Nephron progenitor cell (in vitro differentiated cells): ENCODE measurements at regions not wholly inside any gene's neighbourhood (a gene's known extent, or its start where the extent isn't known, plus 50 kb on each side); places are given as distances from the start of the nearest gene placed in this dataset.
A peak's percentile ranks its signal among the peaks of the same experiment; 100 is the strongest.

Experiments
- DNase-seq: peaks from one replicate; pipeline ENCODE4 v3.0.0; 2021
- H3K27ac Mint-ChIP-seq: 2 replicates; pipeline ENCODE4 v1.8.0; 2021; ENCODE audit warnings: mild to moderate bottlenecking, moderate library complexity, mixed read lengths
- H3K27me3 Mint-ChIP-seq: 2 replicates; pipeline ENCODE4 v1.8.0; 2021; ENCODE audit warnings: mild to moderate bottlenecking, low read depth, mixed read lengths; ENCODE audit not compliant: poor library complexity
- H3K36me3 Mint-ChIP-seq: 2 replicates; pipeline ENCODE4 v1.8.0; 2021; ENCODE audit warnings: low read depth, mixed read lengths
- H3K4me1 Mint-ChIP-seq: 2 replicates; pipeline ENCODE4 v1.8.0; 2021; ENCODE audit warnings: mixed read lengths
- H3K4me3 Mint-ChIP-seq: 2 replicates; pipeline ENCODE4 v1.8.0; 2021; ENCODE audit warnings: mild to moderate bottlenecking, moderate library complexity, mixed read lengths
- H3K9me3 Mint-ChIP-seq: 2 replicates; pipeline ENCODE4 v1.8.0; 2021; ENCODE audit warnings: mild to moderate bottlenecking, moderate library complexity, mixed read lengths
- TF ChIP-seq, protein P1 (sequence below): fragments of 200-600 bp; sonication (generic); IDR thresholded peaks from 2 replicates; pipeline ENCODE4 v1.5.0; 2021; ENCODE audit warnings: antibody characterized with exemption

DNA sequence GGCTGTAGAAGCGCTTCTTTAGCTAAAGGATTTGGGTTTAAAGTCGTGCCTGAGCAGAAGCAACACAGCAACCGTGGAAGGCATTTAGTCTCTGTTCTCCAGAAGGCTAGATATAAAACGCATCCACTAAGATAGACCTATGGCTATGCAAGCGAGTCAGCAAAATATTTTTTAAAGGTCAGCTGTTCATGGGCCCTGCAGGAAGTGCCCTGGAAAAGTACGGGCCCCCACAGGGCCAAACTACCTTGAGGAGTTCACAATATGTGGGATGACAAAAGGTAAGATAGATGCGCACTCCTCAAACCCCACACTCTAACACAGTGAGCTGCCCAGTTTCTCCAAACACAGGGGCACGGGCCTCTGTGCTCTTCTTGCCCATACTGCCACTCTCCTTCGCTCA, 261.6 kb downstream of the VPS13C start:
- Mint-ChIP-seq H3K4me1 (no peaks in the 10 kb centered on the region), H3K27me3 (peaks cover 3% of the 10 kb centered on the region), H3K9me3 (peaks cover 3% of the 10 kb centered on the region), H3K4me3 (no peak overlapping the region), H3K27ac (no peak overlapping the region), H3K36me3 (no peaks in the 10 kb centered on the region)
- no peak for DNase-seq
- TF ChIP-seq, protein P1, sequence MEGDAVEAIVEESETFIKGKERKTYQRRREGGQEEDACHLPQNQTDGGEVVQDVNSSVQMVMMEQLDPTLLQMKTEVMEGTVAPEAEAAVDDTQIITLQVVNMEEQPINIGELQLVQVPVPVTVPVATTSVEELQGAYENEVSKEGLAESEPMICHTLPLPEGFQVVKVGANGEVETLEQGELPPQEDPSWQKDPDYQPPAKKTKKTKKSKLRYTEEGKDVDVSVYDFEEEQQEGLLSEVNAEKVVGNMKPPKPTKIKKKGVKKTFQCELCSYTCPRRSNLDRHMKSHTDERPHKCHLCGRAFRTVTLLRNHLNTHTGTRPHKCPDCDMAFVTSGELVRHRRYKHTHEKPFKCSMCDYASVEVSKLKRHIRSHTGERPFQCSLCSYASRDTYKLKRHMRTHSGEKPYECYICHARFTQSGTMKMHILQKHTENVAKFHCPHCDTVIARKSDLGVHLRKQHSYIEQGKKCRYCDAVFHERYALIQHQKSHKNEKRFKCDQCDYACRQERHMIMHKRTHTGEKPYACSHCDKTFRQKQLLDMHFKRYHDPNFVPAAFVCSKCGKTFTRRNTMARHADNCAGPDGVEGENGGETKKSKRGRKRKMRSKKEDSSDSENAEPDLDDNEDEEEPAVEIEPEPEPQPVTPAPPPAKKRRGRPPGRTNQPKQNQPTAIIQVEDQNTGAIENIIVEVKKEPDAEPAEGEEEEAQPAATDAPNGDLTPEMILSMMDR: no peak

DNA sequence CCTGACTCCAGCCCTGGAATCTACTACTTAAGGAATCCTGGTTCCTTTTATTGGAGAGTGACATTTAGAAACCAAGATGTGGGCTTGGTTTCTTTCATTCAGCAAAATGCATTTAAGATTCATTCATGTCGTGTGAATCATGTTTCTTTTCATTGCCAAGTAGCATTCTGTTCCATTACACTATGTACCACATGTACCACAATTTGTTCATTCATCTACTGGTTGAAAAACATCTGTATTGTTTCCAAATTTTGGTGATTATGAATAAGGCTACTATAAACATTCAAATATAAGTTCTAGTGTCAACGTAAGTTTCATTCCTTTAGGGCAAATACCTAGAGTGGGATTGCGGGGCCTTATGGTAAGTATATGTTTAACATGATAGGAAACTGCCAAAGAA, 264.2 kb downstream of the VPS13C start:
- H3K27me3 Mint-ChIP-seq: peaks cover 5% of the 10 kb centered on the region
- TF ChIP-seq, protein P1: no peak
- no peak overlapping the region for H3K27ac Mint-ChIP-seq
- no peak overlapping the region for H3K4me3 Mint-ChIP-seq
- peaks cover 9% of the 10 kb centered on the region for H3K9me3 Mint-ChIP-seq
- no peaks in the 10 kb centered on the region for H3K36me3 Mint-ChIP-seq
- DNase-seq: no peak
- H3K4me1 Mint-ChIP-seq: no peaks in the 10 kb centered on the region

DNA sequence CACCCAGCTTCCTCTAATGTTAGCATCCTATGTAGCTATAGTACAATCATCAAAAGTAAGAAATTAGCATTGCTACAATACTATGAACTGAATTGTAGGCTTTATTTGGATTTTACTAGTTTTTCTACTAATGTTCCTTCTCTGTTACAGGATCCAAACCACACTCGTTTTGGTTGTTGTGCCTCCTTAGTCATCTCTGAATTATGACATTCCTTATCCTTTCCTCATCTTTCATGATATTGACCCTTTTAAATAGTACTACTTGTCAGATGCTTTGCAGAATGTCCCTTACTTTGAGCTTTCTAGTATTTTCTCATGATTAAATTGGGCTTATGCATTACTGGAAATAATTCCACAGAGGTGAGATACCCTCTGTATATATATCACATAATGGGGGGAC, 265.4 kb downstream of the VPS13C start:
- peaks cover 6% of the 10 kb centered on the region for H3K27me3 Mint-ChIP-seq
- no peak overlapping the region for H3K27ac Mint-ChIP-seq

DNA sequence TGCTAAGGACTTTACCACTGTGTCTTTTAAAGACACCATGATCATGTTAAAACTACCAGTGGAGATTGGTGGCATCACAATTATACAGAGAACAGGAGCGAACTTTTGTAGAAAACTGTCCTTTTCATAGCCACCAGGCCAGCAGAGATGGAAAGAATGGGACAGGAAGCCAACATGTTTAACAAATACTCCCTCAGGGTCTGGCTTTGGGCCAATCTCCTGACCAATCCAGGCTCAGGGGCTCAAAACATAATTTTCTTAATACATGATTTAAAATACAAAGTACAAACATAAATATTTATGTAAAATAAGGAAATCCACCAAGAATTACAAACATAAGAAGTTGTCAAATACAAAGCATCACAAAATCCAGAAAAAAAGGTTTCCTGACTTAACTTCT, 266.0 kb downstream of the VPS13C start:
- TF ChIP-seq, protein P1: no peak
- no peaks in the 10 kb centered on the region for H3K36me3 Mint-ChIP-seq
- peaks cover 17% of the 10 kb centered on the region for H3K9me3 Mint-ChIP-seq
- no peak overlapping the region for H3K4me3 Mint-ChIP-seq
- DNase-seq: no peak
- no peaks in the 10 kb centered on the region for H3K4me1 Mint-ChIP-seq
- H3K27me3 Mint-ChIP-seq: peaks cover 9% of the 10 kb centered on the region
- H3K27ac Mint-ChIP-seq: no peak overlapping the region

More for the DNA sequence above, 265.4 kb downstream of the VPS13C start:
- Mint-ChIP-seq H3K9me3 (peaks cover 12% of the 10 kb centered on the region), H3K4me3 (no peak overlapping the region), H3K4me1 (no peaks in the 10 kb centered on the region), H3K36me3 (no peaks in the 10 kb centered on the region)
- TF ChIP-seq, protein P1: no peak
- DNase-seq: no peak

DNA sequence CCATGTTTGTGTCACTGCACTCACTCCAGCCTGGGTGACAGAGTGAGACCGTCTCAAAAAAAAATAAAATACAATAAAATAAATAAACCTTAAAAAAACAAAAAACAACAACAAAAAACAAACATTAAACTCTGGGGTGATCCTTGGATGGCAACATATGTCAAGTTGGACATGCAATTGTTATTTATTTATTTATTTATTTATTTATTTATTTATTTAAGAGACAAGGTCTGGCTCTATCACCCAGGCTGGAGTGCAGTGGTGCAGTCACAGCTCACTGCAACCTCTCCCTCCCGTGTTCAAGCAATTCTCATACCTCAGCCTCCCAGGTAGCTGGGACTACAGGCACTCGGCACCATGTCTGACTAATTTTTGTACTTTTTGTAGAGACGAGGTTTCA, 275.5 kb downstream of the VPS13C start:
- Mint-ChIP-seq H3K4me3 (no peak overlapping the region), H3K9me3 (peaks cover 8% of the 10 kb centered on the region), H3K36me3 (no peaks in the 10 kb centered on the region), H3K4me1 (peaks cover 7% of the 10 kb centered on the region), H3K27me3 (peaks cover 6% of the 10 kb centered on the region), H3K27ac (no peak overlapping the region)
- DNase-seq: no peak
- TF ChIP-seq, protein P1: no peak

DNA sequence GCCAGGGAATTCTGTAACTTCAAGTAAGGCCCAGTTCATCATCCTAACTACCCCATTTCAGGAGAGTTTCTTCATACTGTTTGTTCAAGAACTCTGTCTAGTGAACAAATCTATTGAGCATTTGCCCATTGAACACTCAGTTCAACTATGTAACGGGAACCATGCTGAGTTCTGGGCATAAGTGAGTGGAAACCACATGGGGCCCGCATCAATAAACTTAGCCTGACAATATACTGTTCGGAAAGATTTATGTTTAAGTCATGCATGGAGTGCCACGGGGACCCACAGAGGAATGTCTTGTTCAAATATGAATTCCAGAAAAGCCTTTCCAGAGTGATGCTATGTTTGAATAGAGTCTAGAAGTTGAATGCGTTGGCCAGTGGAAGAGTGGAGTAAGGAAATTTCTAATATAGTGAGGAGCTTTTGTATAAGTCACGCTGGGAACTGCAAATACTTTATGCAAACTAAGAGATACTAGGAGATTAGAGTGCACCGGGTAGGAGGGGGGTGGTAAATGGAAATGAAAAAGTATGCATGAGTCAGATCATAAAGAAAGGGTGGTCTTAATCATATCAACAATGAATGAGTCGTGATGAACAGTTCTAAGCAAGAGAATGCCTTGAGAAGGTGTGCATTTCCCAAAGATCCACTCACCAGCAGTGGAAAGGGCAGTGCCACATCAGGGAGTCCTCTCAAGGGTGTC, 279.8 kb downstream of the VPS13C start:
- H3K27me3 Mint-ChIP-seq: peaks cover 14% of the 10 kb centered on the region
- no peak for DNase-seq
- TF ChIP-seq, protein P1: no peak
- no peak overlapping the region for H3K4me3 Mint-ChIP-seq
- H3K9me3 Mint-ChIP-seq: peaks cover 5% of the 10 kb centered on the region
- H3K4me1 Mint-ChIP-seq: peaks cover 40% of the 10 kb centered on the region
- H3K27ac Mint-ChIP-seq: peak overlapping the region; percentile 49
- no peaks in the 10 kb centered on the region for H3K36me3 Mint-ChIP-seq
